GM12891 (cell line): ENCODE measurements at regions not wholly inside any gene's neighbourhood (a gene's known extent, or its start where the extent isn't known, plus 50 kb on each side); places are given as distances from the start of the nearest gene placed in this dataset.

Source experiments
- DNase-seq: peaks from one replicate; pipeline ENCODE4 v3.0.0; 2011; ENCODE audit warnings: low spot score; ENCODE audit not compliant: insufficient read length
- FAIRE-seq: peaks from 2 replicates; lab custom pipeline; 2011; peaks lifted over from hg19 to GRCh38; lab: Jason Lieb, UNC
- PAX5 ChIP-seq: IDR thresholded peaks from 2 replicates; pipeline ENCODE4 v1.6.1; 2011; ENCODE audit warnings: low read length, moderate library complexity, mild to moderate bottlenecking; ENCODE audit not compliant: insufficient read depth, severe bottlenecking
- POLR2A ChIP-seq: IDR thresholded peaks from 2 replicates; pipeline ENCODE4 v1.6.1; 2011; ENCODE audit warnings: low read depth, low read length, control low read depth
- POLR2AphosphoS5 ChIP-seq: IDR thresholded peaks from 2 replicates; pipeline ENCODE4 v1.6.1; 2011; ENCODE audit warnings: low read depth, low read length, control low read depth
- POU2F2 ChIP-seq: IDR thresholded peaks from 2 replicates; pipeline ENCODE4 v1.6.1; 2011; ENCODE audit warnings: low read depth, mild to moderate bottlenecking, control low read depth, low read length, moderate library complexity
- SPI1 ChIP-seq: IDR thresholded peaks from 2 replicates; pipeline ENCODE4 v1.6.1; 2011; ENCODE audit warnings: low read depth, low read length, control low read depth
- TAF1 ChIP-seq: IDR thresholded peaks from 2 replicates; pipeline ENCODE4 v1.6.1; 2011; ENCODE audit warnings: low read depth, low read length, control low read depth

DNA sequence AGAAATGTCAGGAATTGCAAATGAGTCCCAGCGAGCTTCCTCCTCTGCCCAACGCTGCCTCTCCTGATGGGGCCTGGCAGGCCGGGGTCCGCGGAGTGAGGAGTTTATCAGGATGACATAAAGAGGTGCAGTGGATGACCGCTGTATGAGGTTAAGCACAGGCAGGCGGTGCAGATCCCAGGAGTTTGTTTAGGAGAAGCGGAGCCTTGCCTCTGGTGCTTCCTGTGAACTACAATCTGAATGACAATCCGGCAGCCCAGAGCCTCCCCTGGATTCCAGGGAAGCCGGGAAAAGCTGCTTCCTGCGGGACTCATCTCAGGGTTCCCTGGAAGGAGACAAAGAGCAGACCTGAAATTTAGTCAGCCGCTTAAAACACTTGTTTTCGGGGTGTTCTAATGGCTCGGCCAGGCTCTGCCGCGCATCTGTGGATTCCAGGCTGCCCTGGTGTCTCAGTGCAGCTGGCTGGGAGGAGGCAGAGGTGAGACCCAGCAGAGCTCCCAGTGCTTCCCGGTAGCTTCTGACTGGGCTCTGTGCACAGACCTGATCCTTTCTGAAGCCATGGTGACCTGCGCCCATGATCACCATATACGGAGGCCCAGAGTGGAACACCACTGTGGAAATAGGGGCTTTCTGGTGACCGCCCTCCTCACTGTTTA lies 69.8 kb upstream of the IRX4 start:
- DNase-seq (no peak), FAIRE-seq (no peak)
- TF ChIP-seq POU2F2 (no peak), TAF1 (no peak), POLR2A (no peak), POLR2AphosphoS5 (no peak)

DNA sequence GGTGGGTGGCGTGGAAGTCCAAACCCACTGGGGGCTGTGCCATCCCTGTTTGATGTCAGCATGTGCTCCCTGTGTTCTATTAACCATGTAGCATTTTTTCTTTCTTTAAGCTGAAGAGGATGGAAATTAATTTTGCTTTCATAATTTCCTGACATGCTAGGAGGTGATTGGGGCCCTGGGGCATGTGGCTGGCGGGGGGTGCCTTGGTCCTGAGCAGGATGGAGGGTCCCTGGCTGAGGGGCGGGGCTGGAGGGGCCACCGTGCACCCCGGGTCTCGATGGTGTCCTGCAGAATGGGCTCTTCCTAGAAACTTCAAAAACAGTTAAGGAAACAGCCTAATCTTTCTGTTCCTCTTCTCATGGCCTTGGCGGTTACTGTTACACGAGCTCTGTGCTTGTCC lies 69.3 kb upstream of the IRX4 start:
- FAIRE-seq: no peak
- DNase-seq: no peak
- TF ChIP-seq POU2F2 (no peak), PAX5 (no peak), POLR2AphosphoS5 (no peak)

DNA sequence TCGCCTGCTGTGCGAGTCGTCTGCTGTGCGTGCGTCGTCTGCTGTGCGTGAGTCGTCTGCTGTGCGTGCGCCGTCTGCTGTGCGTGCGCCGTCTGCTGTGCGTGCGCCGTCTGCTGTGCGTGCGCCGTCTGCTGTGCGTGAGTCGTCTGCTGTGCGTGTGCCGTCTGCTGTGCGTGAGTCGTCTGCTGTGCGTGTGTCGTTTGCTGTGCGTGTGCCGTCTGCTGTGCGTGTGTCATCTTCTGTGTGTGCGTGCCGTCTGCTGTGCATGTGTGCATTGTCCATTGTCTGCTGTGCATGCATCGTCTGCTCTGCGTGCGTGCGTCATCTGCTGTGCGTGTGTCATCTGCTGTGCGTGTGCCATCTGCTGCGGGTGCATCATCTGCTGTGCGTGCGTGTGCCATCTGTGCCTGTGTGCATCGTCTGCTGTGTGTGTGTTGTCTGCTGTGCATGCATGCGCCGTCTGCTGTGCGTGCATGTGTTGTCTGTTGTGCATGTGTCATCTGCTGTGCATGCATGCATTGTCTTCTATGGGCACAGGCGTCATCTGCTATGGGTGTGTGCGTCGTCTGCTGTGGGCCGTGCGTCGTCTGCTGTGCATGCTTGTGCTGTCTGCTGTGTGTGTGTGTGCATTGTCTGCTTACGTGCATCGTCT lies 68.6 kb upstream of the IRX4 start:
- FAIRE-seq (no peak), DNase-seq (no peak)
- TF ChIP-seq TAF1 (no peak), POU2F2 (0 out of 2 replicates have a peak, but pooled peaks have one; percentile 9)

DNA sequence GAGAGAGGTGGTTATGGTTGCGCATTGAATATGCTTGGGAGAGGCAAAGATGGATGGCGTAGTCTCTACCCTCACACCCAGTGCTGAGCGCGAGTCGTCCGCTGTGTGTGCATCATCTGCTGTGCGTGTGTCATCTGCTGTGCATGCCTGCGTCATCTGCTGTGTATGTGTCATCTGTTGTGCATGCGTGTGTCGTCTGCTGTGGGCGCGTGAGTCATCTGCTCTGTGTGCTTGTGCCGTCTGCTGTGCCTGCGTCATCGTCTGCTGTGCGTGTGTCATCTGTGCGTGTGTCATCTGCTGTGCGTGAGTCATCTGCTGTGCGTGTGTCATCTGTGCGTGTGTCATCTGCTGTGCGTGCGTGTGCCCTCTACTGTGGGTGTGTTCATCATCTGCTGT lies 68.0 kb upstream of the IRX4 start:
- DNase-seq: no peak
- TF ChIP-seq SPI1 (no peak), TAF1 (no peak), PAX5 (no peak), POLR2A (no peak), POU2F2 (no peak), POLR2AphosphoS5 (no peak)
- FAIRE-seq: no peak

DNA sequence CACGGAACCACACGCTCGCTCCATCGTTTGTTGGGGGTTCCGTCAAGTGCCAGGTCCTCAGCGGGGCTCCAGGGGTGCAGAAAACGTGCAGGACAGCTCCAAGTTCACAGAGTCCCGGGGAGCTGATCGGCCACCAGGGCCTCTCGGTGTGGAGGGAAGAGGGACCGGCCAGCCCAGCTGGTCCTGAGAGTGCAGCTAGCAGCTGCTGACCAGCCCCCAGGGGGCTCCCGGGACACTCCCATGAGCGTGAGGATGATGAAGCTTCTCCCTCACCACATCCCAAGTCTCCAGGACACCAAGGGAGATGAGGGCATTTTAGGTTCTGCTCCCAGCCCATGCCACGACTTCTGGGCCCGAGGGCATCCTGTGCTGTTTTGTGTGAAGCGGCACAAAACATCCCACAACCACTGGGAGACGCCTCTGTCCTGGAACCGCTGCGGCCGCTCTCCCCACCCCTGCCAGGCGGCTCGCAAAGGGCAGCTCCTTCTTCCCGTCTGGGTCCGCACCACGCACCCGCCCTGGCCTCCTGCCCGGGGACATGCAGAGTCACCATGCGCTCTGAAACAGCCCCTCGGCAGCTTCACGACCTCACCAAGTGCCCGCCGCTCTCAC lies 67.5 kb upstream of the IRX4 start:
- no peak for DNase-seq
- FAIRE-seq: no peak
- TF ChIP-seq PAX5 (no peak), POU2F2 (no peak), POLR2A (no peak)

DNA sequence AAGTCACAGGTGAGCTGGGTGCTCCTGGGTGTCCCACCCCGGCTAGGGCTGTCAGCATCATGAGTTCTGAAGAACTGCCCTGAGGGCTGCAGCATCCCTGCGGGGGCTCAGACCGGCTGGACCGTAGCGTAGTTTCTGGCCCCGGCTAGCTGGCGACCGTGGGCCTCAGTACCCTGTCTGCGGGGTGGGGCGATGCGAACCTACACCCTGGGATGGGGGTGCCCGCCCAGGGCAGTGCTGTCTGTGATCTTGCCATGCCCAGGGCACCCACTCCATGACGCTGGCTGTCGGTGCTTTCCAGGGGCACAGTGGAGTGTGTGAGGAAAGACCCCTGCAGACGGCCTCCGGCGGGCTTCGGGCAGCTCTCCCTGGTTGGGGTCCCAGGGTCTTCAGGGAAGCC lies 66.5 kb upstream of the IRX4 start:
- no peak for TF ChIP-seq SPI1
- no peak for TF ChIP-seq POLR2AphosphoS5
- TF ChIP-seq TAF1: no peak
- no peak for TF ChIP-seq POU2F2
- no peak for TF ChIP-seq PAX5
- TF ChIP-seq POLR2A: no peak
- FAIRE-seq: no peak
- DNase-seq: no peak

DNA sequence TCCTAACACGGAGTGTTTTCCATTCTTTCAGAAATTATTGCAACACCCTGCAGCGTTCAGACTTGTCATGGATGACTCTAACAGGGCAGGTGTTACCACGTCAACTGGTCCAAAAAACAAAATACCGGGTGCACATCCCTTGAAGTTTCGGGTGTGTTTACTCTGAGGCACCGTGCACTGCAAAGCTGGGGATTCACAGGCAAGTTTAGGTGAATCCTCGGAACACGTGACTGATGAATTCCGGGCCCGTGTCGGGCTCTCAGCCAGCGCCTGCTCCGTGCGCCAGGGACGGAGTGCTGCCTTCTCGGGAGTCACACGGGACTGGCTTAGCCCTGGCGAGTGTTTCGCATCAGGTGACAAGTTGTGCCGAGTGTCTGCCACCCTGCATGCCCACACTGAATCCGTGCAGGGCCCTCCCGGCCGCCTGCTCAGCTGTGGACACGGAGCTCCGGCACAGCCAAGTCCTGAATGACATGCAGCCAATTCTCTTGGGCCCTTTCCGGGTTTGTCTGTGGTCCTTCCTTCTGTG lies 66.0 kb upstream of the IRX4 start:
- DNase-seq (no peak), FAIRE-seq (no peak)
- no peak for TF ChIP-seq SPI1
- no peak for TF ChIP-seq POLR2AphosphoS5
- no peak for TF ChIP-seq TAF1
- TF ChIP-seq POU2F2: no peak
- no peak for TF ChIP-seq PAX5
- no peak for TF ChIP-seq POLR2A

DNA sequence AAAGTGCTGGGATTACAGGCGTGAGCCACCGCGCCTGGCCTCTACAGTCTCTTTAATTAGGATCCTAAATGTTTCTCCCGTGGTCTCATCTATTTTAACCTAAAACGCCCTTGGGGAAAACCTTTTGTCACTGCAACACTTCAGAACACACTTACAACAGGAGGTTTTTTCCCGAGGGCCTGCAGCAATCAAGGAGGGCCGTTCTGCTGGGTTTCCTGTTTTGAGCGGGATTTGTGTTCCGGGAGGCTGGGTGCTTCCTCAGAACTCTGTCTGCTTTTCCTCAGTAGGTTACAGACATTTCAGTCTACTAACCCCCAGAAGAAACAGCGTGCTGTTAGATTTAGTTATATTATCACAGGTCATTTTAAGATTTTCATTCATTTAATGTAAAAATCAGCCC lies 65.4 kb upstream of the IRX4 start:
- FAIRE-seq: no peak
- TF ChIP-seq SPI1: no peak
- no peak for TF ChIP-seq POLR2A
- no peak for DNase-seq

DNA sequence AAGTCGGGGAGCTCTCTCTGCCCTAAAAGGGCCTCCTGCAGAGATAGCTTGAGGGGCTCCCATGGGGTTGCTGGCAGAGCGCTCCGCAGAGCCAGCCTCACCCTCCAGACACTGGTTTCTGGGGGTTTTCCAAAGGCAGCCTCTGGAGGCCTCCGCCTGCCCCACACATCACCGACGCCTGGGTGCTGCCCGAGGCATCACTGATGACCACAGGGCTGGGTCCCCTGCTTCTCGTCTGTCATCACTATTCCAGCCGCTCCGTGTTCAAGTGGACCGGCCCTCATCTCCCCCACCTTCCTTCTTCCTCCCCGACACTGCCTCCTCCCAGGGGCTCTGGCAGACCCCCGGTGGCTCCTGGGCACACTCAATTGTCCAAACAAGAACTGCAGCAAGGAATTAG lies 64.1 kb upstream of the IRX4 start:
- FAIRE-seq: no peak
- DNase-seq: no peak
- TF ChIP-seq POLR2A (no peak), POU2F2 (no peak), SPI1 (no peak), PAX5 (no peak), TAF1 (no peak), POLR2AphosphoS5 (no peak)

DNA sequence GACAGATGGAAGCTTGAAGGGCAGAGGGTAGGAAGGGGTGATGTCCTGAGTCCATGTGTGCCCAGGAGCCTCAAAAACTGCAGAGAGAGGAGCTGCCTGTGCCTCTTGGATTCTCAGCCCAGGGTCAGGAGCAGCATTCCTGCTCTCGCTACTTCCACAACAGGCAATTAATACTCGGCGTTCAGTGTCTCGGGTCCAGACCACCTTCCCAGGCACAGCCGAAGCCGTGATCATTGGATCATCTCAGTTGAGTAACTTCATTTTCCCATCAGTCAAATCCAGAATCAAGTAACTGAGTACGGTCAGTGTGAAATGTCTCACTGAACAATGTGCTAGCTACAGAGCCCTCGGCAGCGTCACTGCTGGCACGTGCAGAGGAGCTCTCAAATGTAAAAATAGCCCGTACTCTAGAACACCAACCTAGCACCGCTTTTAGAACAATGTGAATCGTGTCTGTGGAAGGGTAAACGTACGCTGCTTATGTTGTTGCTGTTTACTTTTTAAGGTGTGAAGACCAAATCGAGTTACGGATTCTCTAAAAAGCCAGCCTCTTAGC lies 63.5 kb upstream of the IRX4 start:
- no peak for DNase-seq
- no peak for FAIRE-seq
- TF ChIP-seq POU2F2 (no peak), POLR2A (no peak), TAF1 (no peak)
